HG02763 (cell line): ENCODE measurements at regions not wholly inside any gene's neighbourhood (a gene's known extent, or its start where the extent isn't known, plus 50 kb on each side); places are given as distances from the start of the nearest gene placed in this dataset.

ENCODE experiments used
- ATAC-seq: cut with Tn5 transposase; IDR thresholded peaks from one replicate; pipeline ENCODE4 v1.9.1; 2021; ENCODE audit warnings: mild to moderate bottlenecking, moderate library complexity; ENCODE audit not compliant: unreplicated experiment

- no peak for ATAC-seq
Observed at GRCh38 chr7:36088553-36088952, 64.5 kb upstream of the EEPD1 start.

GRCh38 chr7:36088966-36089365 lies 64.1 kb upstream of the EEPD1 start:
- ATAC-seq, result no peak

- ATAC-seq, result no peak
Observed at GRCh38 chr7:36090976-36091873, 61.8 kb upstream of the EEPD1 start.

- ATAC-seq, result no peak
Observed at GRCh38 chr7:36091874-36092176, 61.2 kb upstream of the EEPD1 start.

GRCh38 chr7:36092221-36092771 lies 60.8 kb upstream of the EEPD1 start:
- no peak for ATAC-seq

- no peak for ATAC-seq
Observed at GRCh38 chr7:36096460-36097095, 56.5 kb upstream of the EEPD1 start.

GRCh38 chr7:36098096-36098495 lies 55.0 kb upstream of the EEPD1 start:
- no peak for ATAC-seq

GRCh38 chr7:36100226-36100625 lies 52.8 kb upstream of the EEPD1 start:
- ATAC-seq, result no peak

- ATAC-seq, result no peak
Observed at GRCh38 chr7:36100634-36101033, 52.4 kb upstream of the EEPD1 start.
